CD1c-positive myeloid dendritic cell (primary cell): ENCODE measurements at regions not wholly inside any gene's neighbourhood (a gene's known extent, or its start where the extent isn't known, plus 50 kb on each side); places are given as distances from the start of the nearest gene placed in this dataset.
"Not testable (repeated sequence)": the region's sequence is repeated elsewhere in the genome, so short reads cannot be mapped to it uniquely, and the experiment has no call there.

ENCODE experiments used
- DNase-seq: peaks from one replicate; pipeline ENCODE4 v3.0.0-alpha.2; 2016; ENCODE audit errors: extremely low spot score

- peak; percentile 54 for DNase-seq
Measured at GRCh38 chr15:99485153-99485961, 80.4 kb upstream of the MEF2A start.

DNA sequence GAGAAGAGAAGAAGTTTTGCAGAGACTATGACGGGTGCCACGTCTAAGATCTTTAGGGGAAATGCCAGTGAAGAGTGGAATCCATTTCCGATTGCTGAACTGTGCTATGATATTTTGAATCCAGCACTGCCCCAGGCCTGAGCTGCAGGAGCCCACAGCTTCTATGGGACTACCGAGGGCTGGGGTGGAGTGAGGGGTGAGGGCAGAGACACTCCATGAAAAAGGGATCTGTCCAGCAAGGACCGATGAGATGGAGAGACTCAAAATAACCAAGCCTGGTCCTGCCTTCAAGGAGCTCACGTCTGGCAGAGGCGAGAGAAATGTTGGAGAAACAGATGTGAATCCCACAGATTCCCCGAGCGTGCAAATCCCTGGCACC, 79.8 kb upstream of the MEF2A start:
- DNase-seq, result no peak

DNA sequence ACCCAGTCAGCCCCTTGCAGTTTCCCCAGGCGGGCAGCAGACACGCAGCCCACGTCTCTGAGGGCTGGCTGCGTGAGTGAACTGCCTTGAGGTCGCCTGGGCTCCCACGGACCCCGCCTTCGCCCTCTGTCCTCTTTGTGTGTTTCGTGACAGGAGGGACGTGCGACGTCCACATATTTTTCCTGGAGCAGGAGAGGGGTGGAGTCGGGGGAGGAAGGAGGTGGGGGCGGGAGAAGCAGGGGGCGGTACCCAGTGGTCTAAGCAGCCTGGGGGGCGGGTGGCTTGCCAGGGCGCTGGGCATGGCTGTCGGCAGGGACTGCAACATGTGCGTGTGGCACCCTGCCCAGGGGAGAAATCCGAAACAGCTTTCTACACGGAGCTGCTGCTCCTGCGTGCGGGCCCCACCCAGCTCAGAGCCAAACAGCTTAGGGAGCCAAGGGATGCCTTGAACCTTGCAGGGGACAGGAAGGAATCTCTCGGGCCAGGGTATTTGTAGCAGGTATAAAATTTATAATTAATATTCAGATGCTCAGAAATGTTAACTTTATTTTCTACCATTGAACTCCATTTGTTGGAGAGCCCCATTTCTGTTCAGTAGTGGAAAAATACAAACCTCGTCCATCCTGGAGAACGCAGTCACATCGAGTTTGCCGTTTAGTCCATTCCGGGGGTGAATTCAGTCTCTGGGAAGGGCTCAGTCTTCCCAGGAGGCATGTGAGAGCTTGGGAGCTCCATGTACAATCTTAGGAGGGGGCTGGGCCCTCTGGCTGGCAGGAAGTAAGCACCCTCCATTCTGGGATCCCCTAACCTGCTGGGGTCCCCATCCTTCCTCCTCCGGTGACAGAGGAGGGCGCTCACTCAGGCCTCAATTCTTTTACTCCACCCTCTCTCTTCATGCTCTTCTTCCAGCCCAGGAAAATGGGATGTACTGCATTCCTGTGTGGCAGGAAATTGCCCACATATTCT, 79.1 kb upstream of the MEF2A start:
- peak; percentile 85 for DNase-seq

GRCh38 chr15:99487337-99487730, 78.5 kb upstream of the MEF2A start:
- no peak for DNase-seq

GRCh38 chr15:99492275-99492674, 73.5 kb upstream of the MEF2A start:
- DNase-seq, result no peak

- DNase-seq, result no peak
Measured at GRCh38 chr15:99492716-99493115, 73.1 kb upstream of the MEF2A start.

GRCh38 chr15:99493461-99493860, 72.3 kb upstream of the MEF2A start:
- no peak for DNase-seq

DNA sequence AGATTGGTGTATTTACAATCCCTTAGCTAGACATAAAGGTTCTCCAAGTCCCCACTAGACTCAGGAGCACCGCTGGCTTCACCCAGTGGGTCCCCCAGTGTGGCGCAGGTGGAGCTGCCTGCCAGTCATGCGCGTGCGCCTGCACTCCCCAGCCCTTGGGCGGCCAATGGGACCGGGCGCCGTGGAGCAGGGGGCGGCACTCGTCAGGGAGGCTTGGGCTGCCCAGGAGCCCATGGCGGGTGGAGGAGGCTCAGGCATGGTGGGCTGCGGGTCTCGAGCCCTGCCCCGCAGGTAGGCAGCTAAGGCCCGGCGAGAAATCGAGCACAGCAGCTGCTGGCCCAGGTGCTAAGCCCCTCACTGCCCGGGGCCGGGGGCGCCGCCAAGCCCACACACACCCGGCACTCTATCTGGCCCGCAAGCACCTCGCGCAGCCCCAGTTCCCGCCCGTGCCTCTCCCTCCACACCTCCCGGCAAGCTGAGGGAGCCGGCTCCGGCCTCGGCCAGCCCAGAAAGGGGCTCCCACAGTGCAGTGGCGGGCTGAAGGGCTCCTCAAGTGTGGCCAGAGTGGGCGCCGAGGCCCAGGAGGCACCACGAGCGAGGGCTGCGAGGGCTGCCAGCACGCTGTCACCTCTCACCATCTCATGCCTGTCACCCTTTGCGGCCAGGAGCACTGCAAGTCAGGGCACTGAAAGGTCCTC, 71.1 kb upstream of the MEF2A start:
- DNase-seq, result not testable (repeated sequence)

DNA sequence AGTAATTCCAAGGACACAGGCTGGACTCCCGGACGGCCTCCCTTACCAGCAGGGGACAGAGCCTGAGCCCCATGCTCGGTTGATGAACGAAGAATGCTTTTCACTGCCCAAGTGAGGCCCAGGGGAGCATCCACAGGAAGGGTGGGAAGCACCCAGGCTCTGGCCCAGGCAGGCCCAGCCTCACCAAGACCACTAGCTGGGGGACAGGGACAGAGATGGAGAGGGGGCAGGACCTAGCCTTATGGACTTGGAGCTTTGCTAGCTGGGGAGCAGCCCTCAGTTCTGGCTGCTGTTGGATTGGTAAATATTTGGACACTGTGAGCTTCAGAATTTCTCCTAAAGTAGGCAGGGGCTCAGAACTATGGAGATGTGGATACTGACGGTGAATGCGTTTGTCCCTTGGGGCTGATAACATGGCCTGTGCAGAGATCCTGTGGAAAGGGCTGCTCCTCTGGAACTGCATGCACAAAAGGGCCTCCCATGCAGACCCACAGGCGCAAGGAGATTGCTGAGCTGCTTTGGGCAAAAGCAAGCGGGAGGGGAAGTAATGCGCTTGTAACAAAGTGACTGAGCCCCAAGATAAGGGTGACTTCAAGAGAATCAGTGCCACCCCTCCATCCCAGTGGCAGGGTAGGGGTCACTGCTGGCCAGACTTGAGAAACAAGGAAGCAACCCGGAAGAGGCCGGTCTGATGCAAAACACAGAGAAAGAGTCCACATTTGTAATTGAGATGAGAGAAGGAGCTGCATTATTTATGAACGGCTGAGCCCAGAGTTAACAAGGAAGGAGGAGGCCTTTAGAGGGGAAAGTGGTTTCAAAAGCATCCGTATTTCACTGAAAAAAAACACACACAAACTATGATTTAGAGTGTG, 70.1 kb upstream of the MEF2A start:
- DNase-seq, result peak; percentile 43

- no peak for DNase-seq
Measured at GRCh38 chr15:99496302-99496629, 69.5 kb upstream of the MEF2A start.

DNA sequence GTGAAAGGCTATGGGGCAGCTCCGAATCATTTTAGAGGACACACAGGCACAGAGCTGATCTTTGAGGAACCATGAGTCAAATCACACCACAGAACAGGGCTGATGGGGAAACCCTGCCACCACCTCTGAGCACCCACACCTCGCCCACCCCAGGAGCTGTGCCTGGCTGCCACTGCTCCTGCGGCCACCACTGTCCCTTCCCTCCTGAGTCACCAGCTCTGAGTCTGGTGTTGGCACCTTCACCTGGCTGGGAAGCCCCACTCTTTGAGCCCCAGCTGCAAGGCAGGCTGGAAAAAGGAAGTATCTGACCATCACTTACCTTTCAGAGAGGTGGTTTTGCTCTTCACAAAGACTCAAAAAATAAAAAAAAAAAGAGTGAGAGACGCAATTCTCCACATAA, 63.6 kb upstream of the MEF2A start:
- peak; percentile 92 for DNase-seq

- no peak for DNase-seq
Measured at GRCh38 chr15:99502661-99503060, 63.1 kb upstream of the MEF2A start.

DNA sequence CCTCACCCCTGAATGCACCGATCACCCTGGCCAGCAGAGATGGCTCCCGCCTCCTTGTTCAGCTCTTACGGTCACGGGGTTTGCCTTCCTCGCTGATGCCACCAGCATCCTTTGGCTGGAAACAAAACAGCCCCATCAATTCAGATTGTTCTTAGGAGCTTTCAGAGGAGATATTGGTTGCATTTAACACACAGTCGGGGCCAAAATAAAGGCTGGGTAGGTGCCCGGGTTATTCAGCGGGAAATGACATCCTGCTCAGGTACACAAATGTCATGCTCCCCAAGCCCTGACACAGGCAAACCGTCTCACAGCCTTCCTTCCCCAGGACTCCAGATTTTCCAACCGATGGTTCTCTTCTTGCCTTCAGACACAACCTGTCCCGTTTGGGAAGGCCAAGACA, 62.4 kb upstream of the MEF2A start:
- no peak for DNase-seq

DNA sequence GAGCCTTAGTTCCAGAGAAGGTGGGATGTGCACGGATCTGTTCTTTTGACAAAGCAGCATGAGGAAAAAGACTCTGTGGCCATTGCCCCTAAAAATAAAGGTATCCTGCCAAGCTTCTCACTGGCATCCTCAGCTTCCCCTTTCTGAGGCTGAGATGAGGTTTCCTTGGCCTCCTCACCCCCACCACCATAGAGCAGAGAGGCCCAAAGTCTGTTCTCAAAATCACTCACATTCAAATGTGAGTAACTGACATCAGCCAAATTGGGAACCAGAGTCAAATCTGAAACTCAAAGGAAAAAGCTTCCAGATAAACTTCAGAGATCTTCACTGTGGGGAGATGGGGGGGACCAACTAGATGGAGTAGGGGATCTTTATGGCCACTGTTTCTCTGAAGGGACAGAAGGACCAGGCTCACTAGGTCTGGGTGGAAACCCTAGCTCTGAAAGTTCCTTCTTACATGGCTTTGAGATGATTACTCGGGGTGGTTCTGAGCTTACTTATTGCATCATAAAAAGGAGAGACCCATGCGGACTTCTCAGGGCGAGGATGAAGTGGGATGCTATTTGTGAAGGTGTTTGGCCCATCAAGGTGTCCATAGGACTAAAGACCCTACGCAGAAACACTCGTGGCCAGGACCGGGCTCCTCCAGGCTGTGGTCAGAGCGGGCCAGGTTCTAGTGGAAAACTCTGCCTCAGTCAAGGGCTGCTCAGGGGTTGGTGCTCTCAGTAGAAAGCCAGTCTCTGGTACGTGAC, 61.5 kb upstream of the MEF2A start:
- peak; percentile 78 for DNase-seq

- DNase-seq, result no peak
Measured at GRCh38 chr15:99504823-99505551, 60.8 kb upstream of the MEF2A start.

DNA sequence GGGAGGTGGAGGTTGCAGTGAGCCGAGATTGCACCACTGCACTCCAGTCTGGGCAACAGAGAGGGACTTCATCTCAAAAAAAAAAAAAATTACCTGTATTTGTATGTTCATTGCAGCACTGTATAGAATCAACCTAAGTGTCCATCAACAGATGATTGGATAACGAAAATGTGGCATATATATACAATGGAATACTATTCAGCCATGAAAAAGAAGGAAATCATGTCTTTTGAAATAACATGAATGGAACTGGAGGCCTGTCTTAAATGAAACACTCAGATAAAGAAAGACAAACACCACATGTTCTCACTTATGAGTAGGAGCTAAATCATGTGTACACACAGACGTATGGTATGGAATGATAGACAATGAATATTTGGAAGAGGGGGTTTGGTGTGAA, 59.4 kb upstream of the MEF2A start:
- DNase-seq, result no peak

GRCh38 chr15:99507016-99507503, 58.7 kb upstream of the MEF2A start:
- DNase-seq, result no peak

DNA sequence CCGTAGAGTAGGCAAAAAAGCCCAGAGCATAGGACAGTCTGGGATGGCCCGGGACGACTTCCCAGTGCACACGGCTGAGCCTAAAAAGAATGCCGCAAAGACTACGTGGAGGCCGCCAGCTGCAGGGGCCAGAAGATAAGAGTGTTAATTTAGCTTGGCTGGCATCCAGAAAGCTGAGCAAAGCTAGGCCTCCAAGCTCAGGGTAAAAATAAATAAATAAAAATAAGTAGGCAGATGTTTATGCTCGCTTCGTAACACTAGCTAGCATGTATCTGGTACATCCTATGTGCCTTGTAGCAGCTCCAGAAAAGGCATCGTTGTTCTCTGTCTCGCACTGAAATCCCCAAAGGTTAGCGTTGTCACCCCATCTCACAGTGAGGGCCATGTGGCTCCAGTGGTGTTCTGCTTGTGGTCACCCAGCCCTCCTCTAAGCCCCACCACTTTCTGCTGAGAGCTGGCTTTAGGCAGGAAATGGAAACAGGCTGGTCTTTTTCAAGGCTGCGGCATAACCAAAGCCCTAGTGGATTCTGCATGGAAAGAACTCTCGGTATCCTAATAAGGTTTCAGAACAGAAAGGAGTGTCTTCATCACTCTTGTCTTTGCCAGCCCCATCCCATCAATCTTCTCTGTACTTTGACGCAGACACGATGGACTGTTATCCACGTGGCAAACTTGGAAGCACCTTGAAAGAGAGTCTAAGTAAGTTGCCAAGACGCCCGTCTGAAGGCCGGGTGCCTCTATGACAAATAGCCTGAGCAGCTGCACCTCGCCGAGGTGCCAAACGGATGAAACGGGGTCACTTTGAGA, 58.1 kb upstream of the MEF2A start:
- DNase-seq, result no peak

DNA sequence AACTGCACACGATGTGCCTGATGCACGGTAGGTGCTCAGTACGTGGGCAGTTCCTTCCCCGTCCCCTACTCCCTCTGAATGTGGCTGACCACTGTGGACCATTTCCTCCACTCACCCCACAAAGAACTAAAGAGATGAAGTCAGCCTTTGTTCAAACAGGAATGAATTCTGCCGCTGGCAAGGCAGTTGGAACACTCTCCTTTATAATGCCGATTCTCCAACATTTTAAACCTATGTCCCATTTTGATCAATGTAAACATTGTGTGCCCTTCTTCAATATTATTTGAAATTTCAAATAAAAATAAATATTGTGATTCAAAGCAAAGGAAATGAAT, 57.5 kb upstream of the MEF2A start:
- no peak for DNase-seq
